ENCODE measurements at regions not wholly inside any gene's neighbourhood (a gene's known extent, or its start where the extent isn't known, plus 50 kb on each side); places are given as distances from the start of the nearest gene placed in this dataset.

DNA sequence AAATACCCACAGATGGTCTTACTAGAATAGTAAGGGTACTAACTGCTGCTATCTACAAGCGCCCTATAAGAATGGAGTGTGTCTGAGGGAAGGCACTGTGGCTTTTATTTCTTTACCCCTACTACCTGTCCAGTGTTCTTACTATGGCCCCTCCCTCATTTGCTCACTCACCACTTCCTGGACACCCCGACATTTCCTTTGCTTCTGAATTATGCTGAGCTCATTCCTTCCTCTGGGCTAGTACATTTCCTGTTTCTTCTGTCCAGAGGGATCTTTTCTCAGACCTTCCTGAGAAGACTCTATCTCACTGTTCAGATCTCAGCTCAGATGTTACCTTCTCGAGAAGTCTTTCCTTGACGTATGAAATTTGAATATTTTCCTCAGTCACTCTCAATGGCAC is 192.1 kb upstream of the DAB1 start:
- Histone ChIP-seq H3K27me3 (ENCODE audit: insufficient read depth, low read depth) (peaks cover 21% of the 10 kb centered on the region), H3K4me2 (no peak overlapping the region), H3K4me1 (replicated peaks; ENCODE audit: insufficient read depth) (no peaks in the 10 kb centered on the region), H3K27ac (no peak overlapping the region), H3K4me3 (no peak overlapping the region), H4K20me1 (ENCODE audit: insufficient read depth) (no peaks in the 10 kb centered on the region), H3K9me2 (ENCODE audit: insufficient read depth) (no peaks in the 10 kb centered on the region), H3K36me3 (ENCODE audit: low read depth) (no peaks in the 10 kb centered on the region), H2AFZ (no peak overlapping the region), H3F3A (ENCODE audit: insufficient read depth, low read depth) (no peaks in the 10 kb centered on the region), H3K9me3 (ENCODE audit: insufficient read depth, low read depth) (no peaks in the 10 kb centered on the region), H3K79me2 (ENCODE audit: low read depth) (no peaks in the 10 kb centered on the region)
- POLR2A ChIA-PET (ENCODE audit: unreplicated experiment): no interaction called here
- no peak for TF ChIP-seq EZH2 (IDR thresholded peaks at IDR 0.05; ENCODE audit: low read depth)
- TF ChIP-seq, protein P1, sequence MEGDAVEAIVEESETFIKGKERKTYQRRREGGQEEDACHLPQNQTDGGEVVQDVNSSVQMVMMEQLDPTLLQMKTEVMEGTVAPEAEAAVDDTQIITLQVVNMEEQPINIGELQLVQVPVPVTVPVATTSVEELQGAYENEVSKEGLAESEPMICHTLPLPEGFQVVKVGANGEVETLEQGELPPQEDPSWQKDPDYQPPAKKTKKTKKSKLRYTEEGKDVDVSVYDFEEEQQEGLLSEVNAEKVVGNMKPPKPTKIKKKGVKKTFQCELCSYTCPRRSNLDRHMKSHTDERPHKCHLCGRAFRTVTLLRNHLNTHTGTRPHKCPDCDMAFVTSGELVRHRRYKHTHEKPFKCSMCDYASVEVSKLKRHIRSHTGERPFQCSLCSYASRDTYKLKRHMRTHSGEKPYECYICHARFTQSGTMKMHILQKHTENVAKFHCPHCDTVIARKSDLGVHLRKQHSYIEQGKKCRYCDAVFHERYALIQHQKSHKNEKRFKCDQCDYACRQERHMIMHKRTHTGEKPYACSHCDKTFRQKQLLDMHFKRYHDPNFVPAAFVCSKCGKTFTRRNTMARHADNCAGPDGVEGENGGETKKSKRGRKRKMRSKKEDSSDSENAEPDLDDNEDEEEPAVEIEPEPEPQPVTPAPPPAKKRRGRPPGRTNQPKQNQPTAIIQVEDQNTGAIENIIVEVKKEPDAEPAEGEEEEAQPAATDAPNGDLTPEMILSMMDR (conservative IDR thresholded peaks at IDR 0.05): no peak
- intact Hi-C loops (cut with micrococcal nuclease; ENCODE audit: unreplicated experiment): no loop called here
- BruUV-seq (replicated peaks): no TSS peak
- DNase-seq: no peak
- CTCF ChIA-PET: no interaction called here

- DNase-seq: no peak
- H3K9me3 ChIP-seq (ENCODE audit: insufficient read depth, low read depth): no peaks in the 10 kb centered on the region
- H3K36me3 ChIP-seq (ENCODE audit: low read depth): no peaks in the 10 kb centered on the region
- H2AFZ ChIP-seq: no peak overlapping the region
- intact Hi-C loops (cut with micrococcal nuclease; ENCODE audit: unreplicated experiment): no loop called here
- H3K79me2 ChIP-seq (ENCODE audit: low read depth): no peaks in the 10 kb centered on the region
- H3K27me3 ChIP-seq (ENCODE audit: insufficient read depth, low read depth): peaks cover 28% of the 10 kb centered on the region
- ChIA-PET CTCF (no interaction called here), POLR2A (ENCODE audit: unreplicated experiment) (no interaction called here)
- H3K4me2 ChIP-seq: no peak overlapping the region
- H3K9me2 ChIP-seq (ENCODE audit: insufficient read depth): no peaks in the 10 kb centered on the region
- no peak overlapping the region for H3K4me3 ChIP-seq
- no peaks in the 10 kb centered on the region for H3K4me1 ChIP-seq (replicated peaks; ENCODE audit: insufficient read depth)
- no peak overlapping the region for H3K27ac ChIP-seq
- TF ChIP-seq EZH2 (IDR thresholded peaks at IDR 0.05; ENCODE audit: low read depth): no peak
- TF ChIP-seq, protein P1 (conservative IDR thresholded peaks at IDR 0.05): no peak
- no TSS peak for BruUV-seq (replicated peaks)
- no peaks in the 10 kb centered on the region for H4K20me1 ChIP-seq (ENCODE audit: insufficient read depth)
- H3F3A ChIP-seq (ENCODE audit: insufficient read depth, low read depth): no peaks in the 10 kb centered on the region
Measured at GRCh38 chr1:57612833-57613232, 189.0 kb upstream of the DAB1 start.

- no peak for DNase-seq
- intact Hi-C loops (cut with micrococcal nuclease; ENCODE audit: unreplicated experiment): no loop called here
- CTCF ChIA-PET: no interaction called here
Measured at GRCh38 chr1:57605933-57606332, 182.1 kb upstream of the DAB1 start.

More at GRCh38 chr1:57605933-57606332, 182.1 kb upstream of the DAB1 start:
- POLR2A ChIA-PET (ENCODE audit: unreplicated experiment): no interaction called here
- H3K36me3 ChIP-seq (ENCODE audit: low read depth): no peaks in the 10 kb centered on the region
- no peaks in the 10 kb centered on the region for H3K4me1 ChIP-seq (replicated peaks; ENCODE audit: insufficient read depth)
- H3K79me2 ChIP-seq (ENCODE audit: low read depth): no peaks in the 10 kb centered on the region
- H2AFZ ChIP-seq: no peak overlapping the region
- H3K4me2 ChIP-seq: no peak overlapping the region
- no peak overlapping the region for H3K27ac ChIP-seq
- no peaks in the 10 kb centered on the region for H3K9me2 ChIP-seq (ENCODE audit: insufficient read depth)
- BruUV-seq (replicated peaks): no TSS peak
- peaks cover 38% of the 10 kb centered on the region for H3K27me3 ChIP-seq (ENCODE audit: insufficient read depth, low read depth)
- no peak overlapping the region for H3K4me3 ChIP-seq
- H3F3A ChIP-seq (ENCODE audit: insufficient read depth, low read depth): no peaks in the 10 kb centered on the region
- H4K20me1 ChIP-seq (ENCODE audit: insufficient read depth): no peaks in the 10 kb centered on the region
- H3K9me3 ChIP-seq (ENCODE audit: insufficient read depth, low read depth): no peaks in the 10 kb centered on the region
- TF ChIP-seq EZH2 (IDR thresholded peaks at IDR 0.05; ENCODE audit: low read depth): no peak
- TF ChIP-seq, protein P1 (conservative IDR thresholded peaks at IDR 0.05): no peak

Data from PC-9 (cell line).